Thoracic aorta (tissue), 2 donors: ENCODE measurements at regions not wholly inside any gene's neighbourhood (a gene's known extent, or its start where the extent isn't known, plus 50 kb on each side); places are given as distances from the start of the nearest gene placed in this dataset.
"Not testable (repeated sequence)": the region's sequence is repeated elsewhere in the genome, so short reads cannot be mapped to it uniquely, and the experiment has no call there.

Experiments
- ATAC-seq: fragments of 150-250 bp; one replicate; pipeline ENCODE4 v1.8.0; 2017; ENCODE audit warnings: low read depth; ENCODE audit not compliant: insufficient number of reproducible peaks, low FRiP score
- DNase-seq: peaks from one replicate; pipeline ENCODE4 v3.0.0-alpha.2; 2020; ENCODE audit warnings: low spot score
- H3K27ac ChIP-seq, 2 donors: fragments of 200-600 bp; sonication (generic); 1 replicate in 1 of 2; 2 replicates in 1 of 2; pipeline ENCODE4 v1.5.1; 2016; ENCODE audit warnings: mild to moderate bottlenecking in 2 of 2, moderate library complexity in 2 of 2
- H3K27me3 ChIP-seq: fragments of 200-600 bp; sonication (generic); replicated peaks from 2 replicates; pipeline ENCODE4 v1.6.0; 2016; ENCODE audit warnings: mild to moderate bottlenecking; ENCODE audit not compliant: insufficient read depth
- H3K36me3 ChIP-seq: fragments of 200-600 bp; sonication (generic); one replicate; pipeline ENCODE4 v1.5.1; 2016
- H3K4me1 ChIP-seq, 2 donors: fragments of 200-600 bp; sonication (generic); 1 replicate in 1 of 2; 2 replicates in 1 of 2; pipeline versions ENCODE4 v1.5.1 to v1.6.0; 2016; ENCODE audit warnings: low read depth in 2 of 2, mild to moderate bottlenecking in 1 of 2; ENCODE audit not compliant: control insufficient read depth in 1 of 2
- H3K4me3 ChIP-seq: fragments of 200-600 bp; sonication (generic); 2 replicates; pipeline ENCODE4 v1.5.1; 2016; ENCODE audit warnings: mild to moderate bottlenecking
- H3K9me3 ChIP-seq: fragments of 200-600 bp; sonication (generic); 2 replicates; pipeline ENCODE4 v1.5.1; 2016
- TF ChIP-seq, protein P1 (sequence below): fragments of 200-600 bp; sonication (generic); IDR thresholded peaks from one replicate; pipeline ENCODE4 v1.5.1; 2019; ENCODE audit warnings: antibody characterized with exemption

DNA sequence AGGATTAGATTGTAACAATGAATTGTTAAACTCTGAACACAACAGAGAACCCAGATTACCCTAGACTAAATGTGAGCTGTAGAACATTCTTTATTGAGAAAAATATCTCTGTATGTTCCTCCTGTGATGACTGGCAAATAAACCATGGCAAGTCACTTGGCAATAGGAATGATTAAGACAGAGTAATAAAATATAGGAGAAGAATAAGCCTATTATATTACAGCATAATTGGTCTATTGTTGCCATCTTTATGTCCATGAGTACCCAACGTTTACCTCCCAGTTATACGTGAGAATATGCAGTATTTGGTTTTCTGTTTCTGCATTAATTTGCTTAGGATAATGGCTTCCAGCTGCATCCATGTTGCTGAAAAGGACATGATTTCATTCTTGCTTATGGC lies 211.2 kb upstream of the AVPR1A start:
- ATAC-seq (no peak), DNase-seq (no peak)
- Histone ChIP-seq H3K9me3 (no peaks in the 10 kb centered on the region), H3K27ac (no peak overlapping the region), H3K36me3 (no peaks in the 10 kb centered on the region), H3K27me3 (no peaks in the 10 kb centered on the region), H3K4me1 (no peaks in the 10 kb centered on the region), H3K4me3 (no peak overlapping the region)
- TF ChIP-seq, protein P1, sequence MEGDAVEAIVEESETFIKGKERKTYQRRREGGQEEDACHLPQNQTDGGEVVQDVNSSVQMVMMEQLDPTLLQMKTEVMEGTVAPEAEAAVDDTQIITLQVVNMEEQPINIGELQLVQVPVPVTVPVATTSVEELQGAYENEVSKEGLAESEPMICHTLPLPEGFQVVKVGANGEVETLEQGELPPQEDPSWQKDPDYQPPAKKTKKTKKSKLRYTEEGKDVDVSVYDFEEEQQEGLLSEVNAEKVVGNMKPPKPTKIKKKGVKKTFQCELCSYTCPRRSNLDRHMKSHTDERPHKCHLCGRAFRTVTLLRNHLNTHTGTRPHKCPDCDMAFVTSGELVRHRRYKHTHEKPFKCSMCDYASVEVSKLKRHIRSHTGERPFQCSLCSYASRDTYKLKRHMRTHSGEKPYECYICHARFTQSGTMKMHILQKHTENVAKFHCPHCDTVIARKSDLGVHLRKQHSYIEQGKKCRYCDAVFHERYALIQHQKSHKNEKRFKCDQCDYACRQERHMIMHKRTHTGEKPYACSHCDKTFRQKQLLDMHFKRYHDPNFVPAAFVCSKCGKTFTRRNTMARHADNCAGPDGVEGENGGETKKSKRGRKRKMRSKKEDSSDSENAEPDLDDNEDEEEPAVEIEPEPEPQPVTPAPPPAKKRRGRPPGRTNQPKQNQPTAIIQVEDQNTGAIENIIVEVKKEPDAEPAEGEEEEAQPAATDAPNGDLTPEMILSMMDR = no peak

DNA sequence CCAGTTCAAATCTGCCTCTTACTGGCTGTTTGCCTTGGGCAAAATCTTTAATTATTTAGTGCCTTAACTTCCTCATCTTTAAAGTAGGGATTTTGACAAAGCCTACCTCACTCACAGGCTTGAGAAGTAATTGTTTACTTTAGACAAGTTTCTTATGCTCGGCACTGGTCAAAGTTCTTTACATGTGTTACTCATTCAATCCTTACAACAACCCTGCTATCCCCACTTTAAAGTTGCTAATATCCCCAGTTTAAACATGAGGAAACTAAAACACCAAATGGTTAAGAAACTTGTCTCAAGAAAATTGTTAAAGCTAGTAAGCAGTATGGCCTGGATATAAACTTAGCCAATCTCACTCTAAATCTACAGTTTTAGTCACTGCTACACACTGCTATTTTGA lies 204.0 kb upstream of the AVPR1A start:
- Histone ChIP-seq H3K27ac (no peak overlapping the region), H3K27me3 (no peaks in the 10 kb centered on the region), H3K4me1 (no peaks in the 10 kb centered on the region), H3K9me3 (no peaks in the 10 kb centered on the region), H3K4me3 (no peak overlapping the region), H3K36me3 (no peaks in the 10 kb centered on the region)
- no peak for DNase-seq
- no peak for ATAC-seq
- TF ChIP-seq, protein P1 = no peak

DNA sequence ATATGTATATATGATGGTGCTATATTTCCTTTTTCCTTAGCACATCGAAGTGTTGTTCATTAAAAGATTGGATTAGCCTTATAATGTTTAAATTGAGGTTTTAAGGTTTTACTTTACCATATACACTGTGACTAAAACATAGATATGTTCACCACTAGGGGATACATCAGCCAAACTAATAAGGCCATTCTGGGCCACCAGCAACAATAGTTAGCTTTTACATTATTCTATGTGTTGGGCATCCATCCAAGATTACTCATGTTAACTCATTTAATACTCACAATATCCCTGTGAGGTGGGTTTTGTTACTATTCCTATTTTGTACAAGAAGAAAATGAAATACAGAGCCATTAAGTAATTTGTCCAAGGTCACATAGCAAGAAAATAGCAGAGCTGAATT lies 202.6 kb upstream of the AVPR1A start:
- DNase-seq (no peak), ATAC-seq (no peak)
- no peaks in the 10 kb centered on the region for H3K9me3 ChIP-seq
- H3K36me3 ChIP-seq = no peaks in the 10 kb centered on the region
- H3K27ac ChIP-seq = no peak overlapping the region
- no peak overlapping the region for H3K4me3 ChIP-seq
- H3K27me3 ChIP-seq = no peaks in the 10 kb centered on the region
- TF ChIP-seq, protein P1 = no peak
- no peaks in the 10 kb centered on the region for H3K4me1 ChIP-seq

GRCh38 chr12:63351370-63351769 lies 200.4 kb upstream of the AVPR1A start:
- Histone ChIP-seq H3K36me3 (no peaks in the 10 kb centered on the region), H3K4me1 (no peaks in the 10 kb centered on the region), H3K9me3 (no peaks in the 10 kb centered on the region), H3K27ac (no peak overlapping the region), H3K4me3 (no peak overlapping the region), H3K27me3 (no peaks in the 10 kb centered on the region)
- TF ChIP-seq, protein P1 = no peak
- DNase-seq = no peak
- no peak for ATAC-seq

DNA sequence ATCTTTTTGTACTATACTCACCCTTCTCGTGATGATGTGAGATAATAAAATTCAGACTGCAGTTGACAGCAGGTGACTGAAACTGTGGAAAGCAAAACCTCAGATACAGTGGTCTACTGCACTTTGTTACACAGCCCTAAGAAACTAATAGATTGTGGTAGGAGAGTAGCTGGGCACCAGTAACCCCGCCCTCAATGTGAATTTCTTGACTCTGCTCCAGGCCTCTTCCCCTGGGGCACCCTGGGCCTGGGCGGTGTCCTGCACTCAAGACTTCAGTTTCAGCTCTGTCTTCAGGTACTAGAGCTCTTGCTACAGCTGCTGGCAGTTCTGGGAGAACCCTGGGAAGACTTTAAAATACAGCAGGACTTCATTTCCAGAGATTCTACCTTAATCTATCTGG lies 197.6 kb upstream of the AVPR1A start:
- no peak for ATAC-seq

GRCh38 chr12:63337158-63337557 lies 186.2 kb upstream of the AVPR1A start:
- H3K9me3 ChIP-seq, H3K27me3 ChIP-seq, ATAC-seq, H3K4me3 ChIP-seq, H3K36me3 ChIP-seq, H3K4me1 ChIP-seq, H3K27ac ChIP-seq, DNase-seq: not testable (repeated sequence)

More for the DNA sequence above, 197.6 kb upstream of the AVPR1A start:
- Histone ChIP-seq H3K27me3 (no peaks in the 10 kb centered on the region), H3K36me3 (no peaks in the 10 kb centered on the region), H3K9me3 (no peaks in the 10 kb centered on the region), H3K4me3 (no peak overlapping the region), H3K4me1 (no peaks in the 10 kb centered on the region), H3K27ac (no peak overlapping the region)
- TF ChIP-seq, protein P1 = no peak
- no peak for DNase-seq
